Hematopoietic multipotent progenitor cell treated with erythropoietin and hydrocortisone succinate and interleukin-3 and kit ligand, for 17 days (in vitro differentiated cells): ENCODE measurements at regions not wholly inside any gene's neighbourhood (a gene's known extent, or its start where the extent isn't known, plus 50 kb on each side); places are given as distances from the start of the nearest gene placed in this dataset.

Source experiments
- DNase-seq: peaks from one replicate; pipeline ENCODE4 v3.0.0-alpha.2; 2015; ENCODE audit warnings: low spot score

DNA sequence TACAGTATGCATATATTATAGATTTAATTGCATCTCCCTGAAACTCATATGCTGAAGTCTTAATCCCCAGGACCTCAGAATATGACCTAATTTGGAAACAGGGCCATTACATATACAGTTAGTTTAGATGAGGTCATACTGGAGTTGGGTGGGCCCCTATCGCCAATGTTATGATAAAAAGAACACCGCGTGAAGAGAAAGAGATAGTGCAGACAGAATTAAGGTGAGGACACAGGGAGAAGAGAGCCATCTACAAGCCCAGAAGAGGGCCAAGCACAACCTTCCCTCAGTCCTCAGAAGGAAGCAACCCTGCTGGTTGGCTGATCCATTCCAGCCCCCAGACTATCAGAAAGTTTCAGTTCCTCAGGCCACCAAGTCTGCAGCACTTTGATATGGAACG, 311.9 kb upstream of the RAB6C start:
- DNase-seq = no peak

DNA sequence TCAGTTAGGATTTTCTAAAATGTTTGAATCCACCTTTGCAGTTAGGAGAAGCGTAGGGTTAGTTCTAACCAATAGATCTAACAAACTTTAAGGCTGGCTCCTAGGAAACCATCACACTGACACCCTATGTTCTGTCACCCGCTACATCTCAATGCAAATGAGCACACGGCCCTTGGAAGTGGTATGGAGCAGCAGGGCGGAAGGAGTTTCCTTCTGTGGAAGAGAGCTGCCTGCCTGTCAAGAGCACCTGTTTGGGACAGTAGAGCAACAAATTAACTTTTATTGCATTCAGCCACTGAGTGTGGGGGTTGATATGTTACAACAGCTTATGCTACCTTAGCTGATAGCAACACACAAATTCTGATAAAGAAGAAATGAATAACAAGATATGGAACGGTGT, 306.9 kb upstream of the RAB6C start:
- no peak for DNase-seq

DNA sequence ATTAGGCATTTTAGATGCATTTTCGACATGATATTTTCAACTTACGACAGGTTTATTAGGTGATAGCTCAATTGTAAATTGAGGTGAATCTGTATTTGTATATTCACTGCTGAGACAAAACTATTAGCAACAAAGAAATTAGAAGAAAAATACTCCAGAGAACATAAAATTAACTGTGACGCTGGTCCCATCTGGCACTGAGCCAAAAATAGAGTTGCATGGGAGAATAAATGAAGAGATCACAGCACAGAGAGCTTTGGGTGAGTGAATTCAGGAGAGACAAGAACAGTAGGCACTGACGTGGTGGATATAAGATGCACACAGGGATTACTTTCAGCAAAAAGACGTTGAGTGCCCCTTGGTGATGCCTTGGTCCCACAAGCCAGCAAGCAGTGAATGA, 306.2 kb upstream of the RAB6C start:
- no peak for DNase-seq

DNA sequence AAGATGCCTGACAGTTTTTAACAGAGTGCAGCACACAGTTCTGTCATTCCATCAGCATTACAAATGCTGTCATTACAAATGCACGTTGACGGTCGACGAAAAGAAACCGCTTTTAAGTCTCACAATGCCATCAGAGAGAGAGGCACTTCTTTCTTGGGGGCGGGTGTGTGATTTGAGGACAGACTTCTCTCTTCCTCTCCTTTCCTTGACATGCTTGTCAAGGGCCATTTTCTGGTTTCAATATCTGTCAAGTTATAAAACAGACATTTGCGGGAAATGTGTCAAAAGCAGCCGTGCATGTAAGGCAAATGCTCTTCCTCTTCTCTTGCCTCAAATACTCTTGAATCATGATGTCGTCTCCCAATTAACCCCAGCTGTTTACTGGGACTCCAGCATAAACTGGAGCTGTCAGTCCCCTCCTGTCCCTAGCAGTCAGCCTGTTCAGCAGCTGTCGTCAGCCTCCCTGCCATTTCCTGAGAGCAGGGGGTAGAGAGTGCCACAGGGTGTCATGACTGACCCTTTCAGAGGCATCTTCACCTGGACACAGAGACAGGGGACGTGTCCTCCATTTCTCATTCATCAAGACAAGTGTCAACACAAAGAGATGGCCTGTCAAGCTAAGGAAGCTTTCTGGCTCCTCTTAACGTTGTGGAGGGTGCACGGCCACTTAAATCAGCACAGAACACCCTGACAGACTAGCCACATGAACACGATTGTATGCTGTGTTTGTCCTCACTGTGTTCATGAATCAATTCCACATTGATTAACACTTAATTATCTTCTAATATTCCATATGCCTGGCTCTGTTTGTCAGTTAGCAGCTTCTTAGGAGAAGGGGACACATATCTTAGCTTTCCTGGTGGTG, 305.4 kb upstream of the RAB6C start:
- DNase-seq = no peak

DNA sequence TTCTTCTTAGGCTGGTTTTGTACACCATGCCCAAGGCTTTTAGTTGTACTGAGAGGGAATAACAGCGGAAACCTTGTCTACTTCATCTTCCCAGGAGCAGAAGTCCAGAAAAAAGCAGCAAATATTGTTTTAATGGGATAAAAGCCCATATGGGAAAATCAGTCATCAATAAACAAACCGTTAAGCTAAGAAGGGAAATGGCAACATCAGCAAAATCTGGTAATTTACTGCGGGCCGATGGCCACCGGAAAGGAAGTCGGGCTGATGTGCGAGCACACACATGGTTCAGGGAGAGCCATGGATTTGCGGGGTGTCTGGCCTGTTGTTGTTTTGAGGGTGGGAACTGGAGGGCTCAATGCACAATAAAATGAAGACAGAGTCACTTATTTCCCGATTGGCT, 300.7 kb upstream of the RAB6C start:
- DNase-seq = no peak

DNA sequence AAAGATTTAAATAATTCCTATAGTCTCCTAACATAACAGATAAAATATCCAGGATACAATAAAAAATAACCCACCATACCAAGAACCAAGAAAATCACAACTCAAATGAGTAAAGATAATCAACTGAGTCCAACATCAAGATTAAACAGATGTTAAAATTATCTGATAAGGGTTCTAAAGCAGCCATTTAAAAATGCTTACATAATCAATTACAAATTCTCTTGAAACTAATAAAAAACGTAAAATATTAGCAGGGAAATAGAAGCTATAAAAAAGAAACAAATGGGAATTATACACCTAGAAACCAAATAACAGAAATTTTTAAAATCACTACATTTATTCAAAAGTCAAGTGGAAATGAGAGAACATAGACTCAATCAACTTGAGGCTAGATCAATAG, 297.7 kb upstream of the RAB6C start:
- no peak for DNase-seq

DNA sequence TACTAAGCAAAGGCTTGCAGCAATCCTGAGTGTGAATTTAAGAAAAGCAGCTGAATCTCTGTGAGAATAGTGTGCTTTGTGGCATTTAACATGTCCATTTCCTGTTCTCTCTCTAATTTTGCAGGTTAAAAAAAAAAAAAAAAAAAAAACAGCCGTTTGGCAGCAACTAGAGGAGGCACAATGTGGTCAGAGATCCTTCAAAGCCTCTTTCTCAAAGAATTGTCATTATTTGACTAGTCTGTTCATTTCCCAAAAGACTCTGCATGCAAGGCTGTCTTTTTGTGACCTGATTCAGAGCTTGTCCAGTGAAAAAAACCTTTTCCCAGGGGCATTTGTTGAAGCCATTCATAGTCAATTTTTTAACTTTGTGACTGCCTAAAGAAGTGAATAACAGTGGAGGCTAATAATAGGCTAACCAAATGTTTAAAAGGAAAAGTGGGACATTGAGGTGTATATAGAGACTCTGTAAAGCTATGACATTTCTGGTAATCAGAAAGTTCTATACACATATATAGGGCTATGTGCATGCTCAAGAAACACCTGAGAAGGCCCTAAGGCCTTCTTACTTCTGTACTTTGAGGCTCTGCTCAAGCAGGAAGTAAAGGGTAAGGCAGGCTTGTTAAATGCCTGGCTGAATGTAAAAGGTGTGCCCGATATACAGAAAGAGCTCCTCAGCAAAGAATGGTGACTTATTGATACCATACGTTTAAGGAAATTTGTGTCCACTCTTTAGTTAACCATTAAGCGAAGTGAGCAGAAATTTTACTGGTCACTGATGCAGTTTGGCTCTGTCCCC, 289.6 kb upstream of the RAB6C start:
- DNase-seq = no peak

DNA sequence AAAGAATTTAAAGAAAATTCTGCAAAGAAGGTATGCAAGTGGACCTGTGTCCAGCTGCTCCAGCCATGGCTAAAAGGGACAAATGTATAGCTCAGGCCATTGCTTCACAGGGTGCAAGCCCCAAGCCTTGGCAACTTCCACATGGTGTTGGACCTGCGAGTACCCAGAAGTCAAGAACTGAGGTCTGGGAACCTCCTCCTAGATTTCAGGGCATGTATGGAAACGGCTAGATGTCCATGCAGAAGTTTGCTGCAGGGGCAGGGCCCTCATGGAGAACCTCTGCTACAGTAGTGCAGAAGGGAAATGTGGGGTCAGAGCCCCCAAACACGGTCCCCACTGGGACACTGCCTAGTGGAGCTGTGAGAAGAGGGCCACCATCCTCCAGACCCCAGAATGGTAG, 284.0 kb upstream of the RAB6C start:
- no peak for DNase-seq

DNA sequence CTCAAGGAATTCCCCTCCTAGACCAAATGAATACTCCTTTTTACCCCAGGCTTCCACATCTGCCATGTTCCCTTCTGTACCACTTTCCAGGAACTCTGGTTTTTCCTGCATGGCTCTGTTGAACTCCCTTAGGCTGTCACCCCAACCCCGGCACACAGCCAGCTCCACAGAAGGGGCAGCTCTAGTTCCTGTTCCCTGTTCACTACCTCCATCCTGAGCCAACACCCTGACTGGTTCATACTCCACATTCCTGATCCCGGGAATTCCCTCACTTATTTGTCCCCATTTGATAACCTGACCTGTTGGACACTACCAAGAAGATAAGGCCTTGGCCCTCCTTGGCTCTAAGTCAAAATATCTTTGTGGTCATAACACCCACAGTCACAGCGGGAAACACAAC, 280.9 kb upstream of the RAB6C start:
- no peak for DNase-seq

DNA sequence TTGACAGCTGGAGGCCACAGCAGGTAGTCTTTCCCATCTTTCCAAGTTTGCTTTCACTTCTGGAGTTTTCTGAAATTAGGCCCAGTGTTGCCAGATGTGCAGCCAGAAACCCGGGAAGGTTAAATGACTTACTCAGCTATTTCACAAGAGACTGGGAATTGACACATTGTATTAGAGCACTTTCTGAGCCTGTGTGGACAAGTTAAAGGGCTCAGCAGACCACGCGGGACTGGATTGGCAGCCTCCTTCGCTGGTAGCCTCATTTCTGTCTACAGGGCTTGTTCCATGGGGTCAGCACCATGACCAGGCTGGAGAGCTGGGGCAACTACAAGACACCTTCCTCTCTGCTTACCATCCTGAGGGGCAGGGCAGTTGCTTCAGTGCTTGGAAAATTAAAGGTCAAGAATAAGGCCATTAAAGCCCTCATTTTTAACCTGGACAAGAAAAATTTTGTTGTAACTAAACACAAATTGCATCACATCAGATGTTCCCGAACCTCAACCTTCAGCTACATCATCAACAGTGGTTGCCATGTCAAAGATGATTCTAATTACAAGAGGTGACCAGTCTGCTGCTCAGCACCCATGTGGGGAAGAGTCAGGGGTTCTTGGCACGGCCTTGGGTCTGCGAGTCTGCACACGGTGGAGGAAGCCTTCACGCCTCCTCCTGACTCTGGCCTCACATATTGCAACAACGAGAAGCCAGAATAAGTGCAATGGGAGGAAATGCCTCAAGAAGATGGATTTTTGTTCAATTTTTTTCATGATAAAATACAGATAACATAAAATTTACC, 279.5 kb upstream of the RAB6C start:
- DNase-seq = no peak

DNA sequence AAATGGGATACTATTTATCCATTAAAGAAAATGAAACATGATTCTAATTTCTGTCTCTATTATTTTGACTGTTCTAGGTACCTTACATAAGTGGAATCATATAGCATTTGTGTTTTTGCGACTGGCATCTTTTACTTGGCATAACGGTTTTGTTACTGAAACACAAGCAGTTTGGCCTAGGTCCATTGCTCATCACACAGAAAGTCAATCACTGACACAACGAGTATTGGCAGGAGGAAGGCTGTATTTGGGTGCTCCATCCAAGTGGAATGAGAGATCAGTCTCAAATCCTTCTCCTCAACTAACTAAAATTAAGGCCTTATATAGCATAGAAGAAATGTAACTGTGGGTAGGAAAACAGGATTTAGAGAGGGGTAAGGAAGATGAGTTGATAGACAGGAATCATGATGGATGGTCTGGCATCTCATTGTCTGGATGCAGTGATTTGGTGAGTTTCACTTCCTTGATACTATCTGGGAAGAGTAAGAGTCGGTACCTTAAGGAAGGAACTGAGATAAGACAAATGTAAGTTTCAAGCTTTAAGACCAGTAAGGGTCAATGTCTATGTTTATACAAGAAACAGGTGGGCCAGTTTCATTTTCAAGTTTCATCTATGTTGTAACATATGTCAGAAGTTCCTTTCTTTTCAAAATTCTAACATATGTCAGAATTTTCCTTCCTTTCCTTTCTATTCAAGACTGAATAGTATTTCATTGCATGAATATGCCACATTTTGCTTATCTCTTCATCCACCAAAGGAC, 276.9 kb upstream of the RAB6C start:
- no peak for DNase-seq

DNA sequence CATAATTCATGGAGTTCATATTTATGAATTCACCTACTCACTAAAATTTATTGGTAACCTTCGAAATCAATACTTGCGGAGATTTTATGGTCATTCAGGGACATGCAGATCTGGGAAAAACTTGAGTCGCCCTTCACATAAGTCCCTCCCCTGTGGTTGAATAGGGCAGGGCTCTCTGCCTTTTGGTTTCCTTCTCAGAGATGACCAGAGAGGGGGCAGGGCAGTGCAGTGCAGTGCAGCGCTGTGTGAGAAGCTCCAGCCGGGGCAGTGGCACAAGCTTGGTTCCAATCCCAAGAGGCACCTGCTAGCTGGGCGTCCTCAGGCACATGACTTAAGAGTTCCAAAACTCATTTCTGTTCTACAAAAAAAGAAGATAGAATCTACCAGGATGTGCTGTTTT, 274.4 kb upstream of the RAB6C start:
- no peak for DNase-seq

DNA sequence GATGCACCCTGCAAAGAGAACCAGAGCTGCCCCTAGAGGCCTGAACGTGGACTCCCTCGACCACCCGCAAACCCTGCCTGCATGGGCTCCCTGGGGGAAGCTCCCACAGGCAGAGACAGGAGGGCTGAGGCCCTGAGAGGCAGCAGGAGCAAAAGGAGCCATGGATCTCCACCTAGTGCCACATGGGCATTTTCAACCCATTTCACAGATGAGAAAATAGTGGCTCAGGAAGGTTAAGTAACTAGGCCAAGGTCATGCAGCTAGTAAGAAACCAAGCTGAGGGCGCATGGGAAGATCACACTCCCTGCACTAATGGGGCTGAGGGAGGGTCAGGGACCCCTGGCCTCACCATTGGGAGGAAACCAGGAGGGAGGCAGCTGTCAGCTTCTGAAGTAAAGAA, 271.7 kb upstream of the RAB6C start:
- DNase-seq = no peak

DNA sequence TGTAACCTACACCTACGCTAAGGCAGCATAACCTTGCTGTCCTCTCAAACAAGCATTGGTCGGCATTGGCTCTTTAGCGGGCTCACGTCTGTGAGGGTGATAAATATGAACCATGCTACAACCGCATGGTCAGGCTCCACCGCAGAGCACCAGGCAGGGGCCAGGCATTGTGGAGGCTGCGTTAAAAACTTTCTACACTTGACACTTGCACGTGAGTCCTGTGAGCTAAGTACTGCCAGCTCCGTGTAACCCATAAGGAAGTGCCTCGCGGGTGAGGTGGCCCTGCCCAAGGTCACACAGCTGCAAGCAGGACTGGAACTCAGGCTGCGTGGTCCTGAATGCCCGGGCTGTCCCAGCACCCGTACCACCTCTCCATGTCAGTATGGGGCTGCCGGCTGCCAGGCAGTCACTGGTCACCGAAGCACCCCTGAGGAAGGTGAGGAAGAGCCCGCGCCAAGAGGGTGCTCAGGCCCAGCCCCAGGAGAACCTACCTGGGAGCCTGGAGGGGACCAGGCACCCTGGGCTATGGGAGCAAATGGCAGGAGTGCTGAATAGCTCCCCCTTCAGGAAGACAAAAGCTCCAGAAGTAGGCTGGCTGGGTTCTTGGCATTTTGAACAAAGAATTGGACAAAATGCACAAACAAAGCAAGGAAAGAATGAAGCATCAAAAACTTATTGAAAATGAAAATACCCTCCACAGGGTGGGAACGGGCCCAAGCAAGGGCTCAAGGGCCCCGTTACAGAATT, 271.1 kb upstream of the RAB6C start:
- DNase-seq = no peak

DNA sequence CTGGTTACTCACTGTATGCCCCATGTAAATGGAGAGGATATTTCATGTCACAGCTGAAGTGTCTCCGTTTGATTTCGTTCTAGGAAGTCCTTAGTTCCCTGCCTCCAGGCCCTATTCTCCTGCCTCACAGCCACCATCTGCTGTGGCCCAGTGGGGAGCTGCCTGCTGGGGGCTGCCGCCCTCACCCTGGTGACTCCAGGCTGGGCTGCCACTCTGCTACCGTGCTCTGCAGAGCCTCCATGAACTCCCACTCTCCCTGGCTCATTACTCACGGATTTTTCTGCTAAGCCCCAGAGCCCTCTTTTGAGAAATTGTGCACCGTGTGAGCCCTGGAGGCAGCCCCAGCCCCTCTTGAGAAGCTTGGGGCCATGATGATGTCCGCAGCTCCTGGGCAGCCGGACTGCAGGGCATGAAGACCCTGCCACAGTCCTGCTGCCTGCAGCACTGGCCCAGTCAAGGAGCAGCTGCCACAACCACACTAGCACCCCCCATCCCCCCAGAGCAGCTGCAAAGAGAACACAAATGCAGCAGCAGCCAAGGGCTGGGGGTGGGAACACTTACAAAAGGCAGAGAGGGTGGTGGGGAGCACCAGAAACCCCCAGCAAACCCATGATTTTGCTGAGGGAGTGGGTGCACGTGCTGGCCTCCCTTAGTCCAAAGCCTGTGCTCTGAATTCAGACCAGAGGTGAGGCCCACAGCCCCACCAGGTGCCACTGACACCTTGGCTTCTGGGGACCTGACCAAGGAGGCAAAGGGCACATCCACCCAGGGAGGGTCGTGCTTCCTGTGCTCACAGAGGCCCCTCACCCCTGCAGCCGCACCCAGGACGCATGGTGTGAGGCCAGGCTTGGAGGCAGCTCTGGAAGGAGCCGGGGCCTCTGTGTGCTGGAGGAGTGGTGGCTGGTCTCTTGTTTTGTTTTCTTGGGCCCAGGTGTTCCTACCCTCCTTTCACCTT, 270.2 kb upstream of the RAB6C start:
- DNase-seq = no peak

DNA sequence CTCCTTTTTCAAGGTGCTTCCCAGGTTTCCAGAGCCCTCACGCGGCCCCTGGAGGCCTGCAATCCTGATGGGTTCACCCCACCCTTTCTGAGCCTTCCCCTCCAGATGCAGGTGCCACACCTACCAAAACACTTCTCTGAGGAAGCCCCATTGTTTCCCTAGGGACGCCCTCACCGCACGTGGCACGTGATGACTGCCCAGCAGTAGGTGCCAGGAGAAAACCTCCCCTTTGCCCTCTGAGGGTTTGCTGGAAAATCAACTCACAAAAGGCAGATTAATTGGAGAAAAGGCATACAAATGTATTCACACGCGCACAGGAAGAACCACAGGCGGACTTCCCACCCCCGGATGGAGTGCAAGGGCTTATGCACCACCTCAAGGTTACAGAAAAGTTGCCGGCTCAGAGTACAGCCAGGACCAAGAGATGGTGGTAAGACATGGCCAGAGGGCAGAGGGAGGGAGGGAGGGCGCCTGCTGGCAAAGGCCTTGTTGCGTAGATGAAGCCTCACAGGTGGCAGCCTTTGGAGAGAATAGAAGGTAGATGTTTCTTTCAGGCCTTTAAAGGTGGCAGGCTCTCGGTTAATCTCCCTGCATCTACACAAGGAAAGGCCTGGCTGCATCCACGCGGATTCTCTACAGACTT, 269.4 kb upstream of the RAB6C start:
- no peak for DNase-seq

DNA sequence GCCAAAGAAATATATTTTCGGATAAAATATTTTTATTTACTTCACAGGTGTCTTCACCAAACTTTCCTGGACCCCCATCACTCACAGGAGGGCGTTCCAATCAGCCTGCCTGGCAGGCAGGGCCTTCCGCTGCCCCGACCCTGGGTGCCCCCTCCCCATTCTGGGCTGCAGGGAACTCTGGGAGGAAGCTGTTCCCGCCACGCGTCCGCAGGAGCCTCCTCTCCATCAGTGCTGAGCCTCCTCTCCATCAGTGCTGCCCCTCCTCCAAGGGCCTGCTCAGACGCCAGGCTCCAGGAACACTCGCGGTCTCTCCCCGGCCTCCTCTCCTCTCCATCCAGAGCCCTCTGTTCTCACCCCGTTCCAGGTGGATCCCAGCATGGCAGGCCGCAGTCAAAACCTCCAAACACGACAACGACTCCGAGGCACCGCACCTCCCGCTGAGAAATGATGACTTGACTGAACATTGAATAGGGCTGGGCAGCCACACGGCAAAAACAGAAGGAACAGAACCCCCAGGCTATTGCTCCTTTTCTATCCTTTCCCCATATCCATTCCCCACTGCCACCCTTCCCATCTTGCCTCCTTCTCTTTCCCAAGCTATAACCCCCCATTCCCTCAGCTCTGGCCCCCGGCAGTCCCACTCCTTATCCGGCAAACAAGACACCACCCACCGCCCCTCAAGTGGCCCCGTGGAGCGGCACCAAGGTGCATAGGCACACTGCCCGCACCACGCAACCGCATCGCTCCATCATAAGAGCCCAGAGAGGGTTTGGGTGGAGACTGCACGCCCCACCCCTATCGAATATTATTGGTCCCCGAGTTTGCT, 268.6 kb upstream of the RAB6C start:
- no peak for DNase-seq

DNA sequence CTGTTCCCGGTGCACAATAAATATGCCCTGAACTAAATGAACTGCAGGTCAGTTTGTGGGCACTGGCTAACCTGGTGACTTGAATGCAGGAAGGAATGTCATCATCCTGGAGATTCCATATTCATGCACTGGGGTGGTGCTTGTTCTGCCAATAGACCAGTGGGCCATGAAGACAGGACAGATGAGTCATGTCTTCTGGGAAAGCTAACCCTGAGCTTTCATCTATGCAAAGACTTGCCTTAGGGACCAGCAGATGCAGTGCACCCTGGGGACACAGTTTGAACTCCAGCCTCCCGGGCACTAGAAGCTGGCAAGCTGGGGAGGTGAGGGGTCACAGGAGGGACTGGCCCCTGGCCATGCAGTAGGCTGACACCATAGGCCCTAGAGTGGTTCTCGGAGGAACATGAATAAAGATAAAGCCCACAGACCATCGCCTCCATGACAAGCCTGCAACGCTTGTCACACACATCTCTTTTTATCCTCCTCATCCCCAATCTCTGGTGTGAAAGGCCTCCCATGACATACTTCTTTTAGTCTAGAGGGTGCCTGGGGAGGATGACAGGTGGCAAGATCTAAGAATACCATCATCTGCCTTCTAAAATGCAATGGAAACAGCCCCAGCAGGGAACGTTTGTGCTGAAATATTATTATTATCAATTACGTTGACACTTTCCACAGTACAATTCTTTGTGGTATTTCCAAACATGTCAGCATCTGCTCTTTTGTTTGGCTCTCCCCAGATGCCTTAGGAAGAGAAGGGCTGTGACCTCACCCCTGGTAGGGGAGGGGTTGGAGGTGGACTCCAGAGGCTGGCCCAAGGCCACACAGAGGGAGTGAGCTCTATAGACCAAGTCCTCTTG, 267.4 kb upstream of the RAB6C start:
- no peak for DNase-seq
